HG03378 (cell line): ENCODE measurements at regions not wholly inside any gene's neighbourhood (a gene's known extent, or its start where the extent isn't known, plus 50 kb on each side); places are given as distances from the start of the nearest gene placed in this dataset.
A peak's percentile ranks its signal among the peaks of the same experiment; 100 is the strongest.

Source experiments
- ATAC-seq: cut with Tn5 transposase; IDR thresholded peaks from one replicate; pipeline ENCODE4 v1.9.1; 2021; ENCODE audit warnings: mild to moderate bottlenecking, moderate library complexity; ENCODE audit not compliant: unreplicated experiment

DNA sequence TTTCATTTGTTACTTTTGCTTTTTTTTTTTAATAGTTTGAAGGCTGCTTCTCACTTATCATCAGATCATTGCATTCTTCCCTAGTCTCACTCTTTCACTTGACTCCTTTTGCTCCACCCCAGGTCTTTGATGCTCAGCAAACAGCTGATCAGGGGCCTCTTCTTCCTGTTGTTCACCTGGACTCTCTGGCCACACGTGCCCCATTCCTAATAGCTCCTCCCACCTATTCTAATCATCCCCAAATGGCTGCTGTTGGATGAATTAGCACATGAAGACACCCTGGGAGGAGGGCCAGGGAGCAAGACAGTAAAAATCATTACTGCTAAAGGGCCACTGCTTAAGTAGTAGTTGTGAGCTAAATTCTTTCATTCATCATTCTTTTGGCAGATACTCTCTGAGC, 119.5 kb downstream of the MAB21L3 start:
- no peak for ATAC-seq

GRCh38 chr1:116231752-116232151, 120.6 kb downstream of the MAB21L3 start:
- ATAC-seq, result no peak

DNA sequence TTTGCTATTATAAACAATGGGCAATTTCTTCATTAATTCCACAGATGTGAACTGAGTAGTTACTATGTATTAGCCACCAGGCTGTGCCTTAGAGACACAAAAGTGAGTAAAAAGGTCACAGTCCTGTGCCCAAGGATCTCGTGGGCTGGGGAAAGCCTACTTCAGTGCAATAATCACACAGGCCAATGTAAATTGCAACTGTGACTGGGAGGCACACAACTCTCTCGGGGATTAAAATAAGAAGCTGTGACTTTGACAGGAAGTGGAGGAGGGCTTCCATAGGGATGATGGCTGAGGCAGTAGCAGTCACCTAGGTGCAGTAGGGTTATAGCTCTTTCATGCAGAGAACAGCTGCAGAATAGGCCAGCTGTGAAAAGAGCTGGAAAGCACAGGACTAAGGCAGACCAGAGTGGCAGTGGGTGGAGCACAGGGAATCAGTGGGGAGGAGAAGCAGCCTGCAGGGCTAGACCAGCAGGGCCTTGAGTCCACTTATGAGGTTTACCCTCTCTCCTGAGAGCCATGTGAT, 121.9 kb downstream of the MAB21L3 start:
- ATAC-seq, result peak; percentile 57

DNA sequence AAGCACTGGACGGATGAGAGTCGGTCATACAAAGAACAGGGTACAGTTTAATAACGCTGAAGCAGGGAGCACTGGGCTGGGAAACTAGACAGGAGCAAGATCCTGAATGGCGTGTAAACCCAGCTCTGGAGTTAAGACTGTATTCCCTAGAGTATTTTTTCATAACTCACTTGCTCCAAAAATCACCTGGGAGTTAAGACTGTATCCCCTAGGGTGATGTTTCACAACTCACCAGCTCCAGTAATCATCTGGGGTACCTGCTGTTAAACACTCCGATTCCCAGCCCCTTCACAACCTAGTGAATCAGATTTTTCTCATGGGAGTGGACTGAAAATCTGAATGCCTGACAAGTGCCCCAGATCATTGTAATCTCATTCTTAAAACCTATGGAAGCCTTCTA, 123.2 kb downstream of the MAB21L3 start:
- no peak for ATAC-seq

GRCh38 chr1:116239916-116240315, 128.7 kb downstream of the MAB21L3 start:
- no peak for ATAC-seq

DNA sequence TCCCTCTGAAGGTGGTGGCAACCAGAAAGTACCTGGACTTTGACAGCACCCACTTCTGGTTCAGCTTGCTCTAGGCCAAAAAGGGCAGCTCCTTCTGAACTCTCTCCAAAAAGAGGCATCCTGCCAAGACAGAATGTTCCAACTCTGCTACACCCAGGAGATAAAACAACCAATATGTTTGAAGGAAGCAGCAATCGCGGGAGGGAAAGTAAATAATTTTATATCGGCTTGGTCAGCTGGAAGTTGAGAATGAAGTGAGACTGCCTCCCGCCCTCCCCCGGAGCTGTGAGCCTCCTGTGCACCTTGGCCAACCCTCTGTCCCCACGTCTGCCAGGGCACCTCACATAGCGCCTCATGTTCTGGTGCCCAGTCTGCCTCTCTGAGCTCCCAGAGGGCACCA, 130.3 kb upstream of the ATP1A1 start:
- no peak for ATAC-seq

GRCh38 chr1:116243333-116244054, 129.6 kb upstream of the ATP1A1 start:
- ATAC-seq, result no peak

DNA sequence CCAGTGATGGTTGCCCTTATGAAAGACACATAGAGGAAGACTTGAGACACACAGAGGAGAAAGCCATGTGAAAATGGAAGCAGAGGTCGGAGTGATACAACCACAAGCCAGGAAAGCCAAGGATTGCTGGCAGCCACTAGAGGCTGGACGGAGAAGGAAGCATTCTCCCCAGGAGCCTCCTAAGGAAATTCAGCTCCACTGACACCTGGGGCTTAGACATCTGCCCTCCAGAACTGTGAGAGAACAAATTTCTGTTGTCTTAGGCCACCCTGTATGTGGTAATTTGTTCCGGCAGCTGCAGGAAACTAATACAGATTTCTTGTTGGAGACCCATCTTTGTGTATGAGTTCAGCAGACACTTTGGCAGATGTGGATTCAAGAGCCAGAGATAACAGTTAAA, 126.9 kb upstream of the ATP1A1 start:
- no peak for ATAC-seq

GRCh38 chr1:116252271-116252670, 120.8 kb upstream of the ATP1A1 start:
- no peak for ATAC-seq

- no peak for ATAC-seq
These were observed 120.3 kb upstream of the ATP1A1 start for GRCh38 chr1:116252785-116253184.

GRCh38 chr1:116253566-116254382, 119.3 kb upstream of the ATP1A1 start:
- ATAC-seq, result no peak

GRCh38 chr1:116254776-116255175, 118.3 kb upstream of the ATP1A1 start:
- no peak for ATAC-seq

- no peak for ATAC-seq
These were observed 117.4 kb upstream of the ATP1A1 start for GRCh38 chr1:116255486-116256285.

- no peak for ATAC-seq
These were observed 116.8 kb upstream of the ATP1A1 start for GRCh38 chr1:116256286-116256649.

GRCh38 chr1:116256875-116257274, 116.2 kb upstream of the ATP1A1 start:
- no peak for ATAC-seq

DNA sequence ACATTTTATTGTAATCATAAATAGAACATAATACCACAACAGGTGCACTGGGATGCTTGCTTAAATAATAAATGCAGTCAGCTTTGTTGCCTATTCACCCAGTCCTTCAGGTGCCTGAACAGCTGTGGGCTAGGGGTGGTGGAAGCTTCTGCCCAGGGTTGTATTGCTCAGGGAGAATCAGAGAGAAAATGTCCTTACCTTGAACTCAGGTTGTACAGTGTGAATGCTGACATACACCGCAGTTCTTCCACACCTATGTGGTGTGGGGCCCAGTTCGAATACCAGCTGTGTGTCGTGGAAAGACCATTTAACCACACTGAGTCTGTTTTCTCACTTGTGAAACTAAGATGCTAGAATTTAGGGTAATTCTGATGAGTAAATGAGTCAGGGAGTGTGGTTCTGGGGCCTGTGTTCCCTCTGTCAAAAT, 115.7 kb upstream of the ATP1A1 start:
- ATAC-seq, result no peak

DNA sequence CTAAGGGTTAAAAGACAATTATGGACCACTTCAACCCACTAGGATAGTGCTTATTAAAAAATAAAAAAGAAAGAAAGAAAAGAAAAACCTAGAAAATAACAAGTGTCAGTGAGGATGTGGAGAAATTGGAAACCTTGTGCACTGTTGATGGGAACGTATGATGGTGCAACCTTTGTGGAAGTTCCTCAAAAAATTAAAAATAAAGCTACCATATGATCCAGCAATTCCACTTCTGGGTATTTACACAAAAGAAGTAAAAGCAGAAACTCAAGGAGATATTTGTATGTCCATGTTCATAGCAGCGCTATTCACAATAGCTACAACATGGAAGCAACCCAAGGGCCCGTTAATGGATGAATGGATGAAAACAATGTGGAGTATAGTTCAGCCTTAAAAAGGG, 115.2 kb upstream of the ATP1A1 start:
- no peak for ATAC-seq

- ATAC-seq, result no peak
These were observed 114.2 kb upstream of the ATP1A1 start for GRCh38 chr1:116258668-116259419.

DNA sequence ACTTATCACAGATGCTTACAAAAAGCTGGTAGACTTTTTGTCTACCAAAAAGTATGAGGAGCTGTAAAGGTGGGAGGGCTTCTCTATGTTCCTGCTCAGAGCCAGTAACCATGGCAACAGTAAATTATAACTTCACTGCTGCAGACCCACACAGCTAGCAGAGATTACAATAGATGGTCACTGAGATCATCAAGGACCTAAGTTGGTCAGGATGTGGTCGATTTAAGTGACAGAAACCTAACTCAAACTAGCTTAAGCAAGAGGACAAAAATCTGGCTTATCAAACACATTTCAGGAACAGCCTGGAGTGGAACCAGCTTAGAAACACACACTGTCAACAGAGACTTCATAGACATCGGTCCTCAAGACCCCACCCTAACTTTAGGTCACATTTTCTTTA, 113.4 kb upstream of the ATP1A1 start:
- no peak for ATAC-seq

DNA sequence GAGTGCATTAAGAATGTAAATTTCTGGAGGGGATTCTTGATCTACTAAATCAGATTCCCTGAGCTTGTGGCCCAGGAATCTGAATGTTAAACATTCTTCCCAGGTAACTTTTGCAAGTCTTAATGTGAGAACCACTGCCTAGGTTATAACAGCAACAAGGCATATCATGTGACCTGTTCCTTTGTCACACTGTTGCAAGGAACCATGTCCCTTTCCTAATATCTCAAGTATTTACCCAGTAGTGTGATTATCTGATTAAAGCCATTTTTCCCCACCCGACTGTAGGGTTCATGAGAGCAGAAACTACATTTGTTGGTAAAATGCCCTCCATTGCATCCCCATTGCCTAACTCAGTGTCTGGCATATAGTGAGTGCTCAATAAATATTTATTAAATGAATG, 112.9 kb upstream of the ATP1A1 start:
- ATAC-seq, result no peak

GRCh38 chr1:116260621-116261020, 112.4 kb upstream of the ATP1A1 start:
- no peak for ATAC-seq
